HepG2 (cell line): ENCODE measurements at regions not wholly inside any gene's neighbourhood (a gene's known extent, or its start where the extent isn't known, plus 50 kb on each side); places are given as distances from the start of the nearest gene placed in this dataset.

Source experiments
- MTA1 ChIP-seq: sonication (generic); formaldehyde crosslinking; IDR thresholded peaks from 2 replicates; pipeline ENCODE4 v1.4.0; 2020; ENCODE audit warnings: missing genetic modification reagents, mild to moderate bottlenecking, borderline replicate concordance
- ZBTB21 ChIP-seq: sonication (generic); formaldehyde crosslinking; IDR thresholded peaks from 2 replicates; pipeline ENCODE4 v1.4.0; 2020; ENCODE audit warnings: missing genetic modification reagents

GRCh38 chr5:5995819-5996218 lies 382.5 kb downstream of the MED10 start:
- TF ChIP-seq MTA1 (CRISPR knock-in tag), result no peak
- TF ChIP-seq ZBTB21 (CRISPR knock-in tag), result no peak
